Uterus (tissue), 2 donors: ENCODE measurements at regions not wholly inside any gene's neighbourhood (a gene's known extent, or its start where the extent isn't known, plus 50 kb on each side); places are given as distances from the start of the nearest gene placed in this dataset.

ENCODE experiments used
- POLR2A ChIP-seq, 2 donors: fragments of 450-650 bp; IDR thresholded peaks; one replicate each; pipeline ENCODE4 v1.6.1; 2016; ENCODE audit warnings: antibody characterized with exemption in 2 of 2, mild to moderate bottlenecking in 1 of 2, moderate library complexity in 1 of 2
- TF ChIP-seq, protein P1 (sequence below), 4 experiments: fragments of 200-600 bp in 2 of 4; fragments of 450-650 bp in 2 of 4; sonication (generic) in 2 of 4; IDR thresholded peaks; one replicate each; pipeline ENCODE4 v1.5.1; 2016 to 2019; ENCODE audit warnings: antibody characterized with exemption in 4 of 4, mild to moderate bottlenecking in 2 of 4, moderate library complexity in 1 of 4

GRCh38 chr3:80807577-80807976 is 953.9 kb downstream of the GBE1 start:
- TF ChIP-seq, protein P1, sequence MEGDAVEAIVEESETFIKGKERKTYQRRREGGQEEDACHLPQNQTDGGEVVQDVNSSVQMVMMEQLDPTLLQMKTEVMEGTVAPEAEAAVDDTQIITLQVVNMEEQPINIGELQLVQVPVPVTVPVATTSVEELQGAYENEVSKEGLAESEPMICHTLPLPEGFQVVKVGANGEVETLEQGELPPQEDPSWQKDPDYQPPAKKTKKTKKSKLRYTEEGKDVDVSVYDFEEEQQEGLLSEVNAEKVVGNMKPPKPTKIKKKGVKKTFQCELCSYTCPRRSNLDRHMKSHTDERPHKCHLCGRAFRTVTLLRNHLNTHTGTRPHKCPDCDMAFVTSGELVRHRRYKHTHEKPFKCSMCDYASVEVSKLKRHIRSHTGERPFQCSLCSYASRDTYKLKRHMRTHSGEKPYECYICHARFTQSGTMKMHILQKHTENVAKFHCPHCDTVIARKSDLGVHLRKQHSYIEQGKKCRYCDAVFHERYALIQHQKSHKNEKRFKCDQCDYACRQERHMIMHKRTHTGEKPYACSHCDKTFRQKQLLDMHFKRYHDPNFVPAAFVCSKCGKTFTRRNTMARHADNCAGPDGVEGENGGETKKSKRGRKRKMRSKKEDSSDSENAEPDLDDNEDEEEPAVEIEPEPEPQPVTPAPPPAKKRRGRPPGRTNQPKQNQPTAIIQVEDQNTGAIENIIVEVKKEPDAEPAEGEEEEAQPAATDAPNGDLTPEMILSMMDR (IDR thresholded peaks at IDR 0.05), result no peak
- TF ChIP-seq POLR2A (IDR thresholded peaks at IDR 0.05), result no peak
